ENCODE measurements at regions not wholly inside any gene's neighbourhood (a gene's known extent, or its start where the extent isn't known, plus 50 kb on each side); places are given as distances from the start of the nearest gene placed in this dataset.

- no peak for TF ChIP-seq CTCF (IDR thresholded peaks at IDR 0.05; ENCODE audit: borderline replicate concordance, extremely low read depth, insufficient read depth)
- Histone ChIP-seq H3K9ac (ENCODE audit: low read length in 3 of 3) (no peak overlapping the region), H3K36me3 (ENCODE audit: control insufficient read depth in 2 of 3, insufficient read depth in 3 of 3, low read length in 3 of 3) (no peaks in the 10 kb centered on the region), H3K9me3 (ENCODE audit: control insufficient read depth in 2 of 3, insufficient read depth in 1 of 3, low read length in 3 of 3) (no peaks in the 10 kb centered on the region), H3K27me3 (ENCODE audit: control insufficient read depth, insufficient read depth, low read length) (no peaks in the 10 kb centered on the region), H3K27ac (ENCODE audit: low read depth in 2 of 2, low read length in 2 of 2) (no peak overlapping the region), H3K4me3 (ENCODE audit: low read length in 3 of 3) (no peak overlapping the region), H3K4me1 (ENCODE audit: control insufficient read depth in 2 of 3, insufficient read depth in 2 of 3, low read depth in 1 of 3, low read length in 3 of 3) (no peaks in the 10 kb centered on the region)
- DNase-seq (no peak), FAIRE-seq (no peak)
- intact Hi-C loops (cut with DNase I) = no loop called here
Observed at GRCh38 chr5:40037713-40038112, 612.9 kb upstream of the DAB2 start.

- Histone ChIP-seq H3K27ac (ENCODE audit: low read depth in 2 of 2, low read length in 2 of 2) (no peak overlapping the region), H3K36me3 (ENCODE audit: control insufficient read depth in 2 of 3, insufficient read depth in 3 of 3, low read length in 3 of 3) (no peaks in the 10 kb centered on the region), H3K9ac (ENCODE audit: low read length in 3 of 3) (no peak overlapping the region), H3K4me3 (ENCODE audit: low read length in 3 of 3) (no peak overlapping the region), H3K9me3 (ENCODE audit: control insufficient read depth in 2 of 3, insufficient read depth in 1 of 3, low read length in 3 of 3) (no peaks in the 10 kb centered on the region), H3K4me1 (ENCODE audit: control insufficient read depth in 2 of 3, insufficient read depth in 2 of 3, low read depth in 1 of 3, low read length in 3 of 3) (no peaks in the 10 kb centered on the region), H3K27me3 (ENCODE audit: control insufficient read depth, insufficient read depth, low read length) (no peaks in the 10 kb centered on the region)
- DNase-seq (no peak), FAIRE-seq (no peak)
- intact Hi-C loops (cut with DNase I) = no loop called here
- no peak for TF ChIP-seq CTCF (IDR thresholded peaks at IDR 0.05; ENCODE audit: borderline replicate concordance, extremely low read depth, insufficient read depth)
Observed at GRCh38 chr5:40034441-40034840, 609.7 kb upstream of the DAB2 start.

- Histone ChIP-seq H3K4me3 (ENCODE audit: low read length in 3 of 3) (no peak overlapping the region), H3K27me3 (ENCODE audit: control insufficient read depth, insufficient read depth, low read length) (no peaks in the 10 kb centered on the region), H3K9me3 (ENCODE audit: control insufficient read depth in 2 of 3, insufficient read depth in 1 of 3, low read length in 3 of 3) (no peaks in the 10 kb centered on the region), H3K36me3 (ENCODE audit: control insufficient read depth in 2 of 3, insufficient read depth in 3 of 3, low read length in 3 of 3) (no peaks in the 10 kb centered on the region), H3K9ac (ENCODE audit: low read length in 3 of 3) (no peak overlapping the region), H3K4me1 (ENCODE audit: control insufficient read depth in 2 of 3, insufficient read depth in 2 of 3, low read depth in 1 of 3, low read length in 3 of 3) (no peaks in the 10 kb centered on the region), H3K27ac (ENCODE audit: low read depth in 2 of 2, low read length in 2 of 2) (no peak overlapping the region)
- TF ChIP-seq CTCF (IDR thresholded peaks at IDR 0.05; ENCODE audit: borderline replicate concordance, extremely low read depth, insufficient read depth) = no peak
- no peak for DNase-seq
- intact Hi-C loops (cut with DNase I) = no loop called here
- FAIRE-seq = no peak
Observed at GRCh38 chr5:40033411-40033810, 608.6 kb upstream of the DAB2 start.

GRCh38 chr5:40033009-40033408, 608.2 kb upstream of the DAB2 start:
- Histone ChIP-seq H3K27ac (ENCODE audit: low read depth in 2 of 2, low read length in 2 of 2) (no peak overlapping the region), H3K9ac (ENCODE audit: low read length in 3 of 3) (no peak overlapping the region), H3K4me3 (ENCODE audit: low read length in 3 of 3) (no peak overlapping the region), H3K27me3 (ENCODE audit: control insufficient read depth, insufficient read depth, low read length) (no peaks in the 10 kb centered on the region), H3K36me3 (ENCODE audit: control insufficient read depth in 2 of 3, insufficient read depth in 3 of 3, low read length in 3 of 3) (no peaks in the 10 kb centered on the region), H3K4me1 (ENCODE audit: control insufficient read depth in 2 of 3, insufficient read depth in 2 of 3, low read depth in 1 of 3, low read length in 3 of 3) (no peaks in the 10 kb centered on the region), H3K9me3 (ENCODE audit: control insufficient read depth in 2 of 3, insufficient read depth in 1 of 3, low read length in 3 of 3) (no peaks in the 10 kb centered on the region)
- intact Hi-C loops (cut with DNase I) = no loop called here
- DNase-seq = no peak
- FAIRE-seq = no peak
- TF ChIP-seq CTCF (IDR thresholded peaks at IDR 0.05; ENCODE audit: borderline replicate concordance, extremely low read depth, insufficient read depth) = no peak
